ENCODE measurements at regions not wholly inside any gene's neighbourhood (a gene's known extent, or its start where the extent isn't known, plus 50 kb on each side); places are given as distances from the start of the nearest gene placed in this dataset.

DNA sequence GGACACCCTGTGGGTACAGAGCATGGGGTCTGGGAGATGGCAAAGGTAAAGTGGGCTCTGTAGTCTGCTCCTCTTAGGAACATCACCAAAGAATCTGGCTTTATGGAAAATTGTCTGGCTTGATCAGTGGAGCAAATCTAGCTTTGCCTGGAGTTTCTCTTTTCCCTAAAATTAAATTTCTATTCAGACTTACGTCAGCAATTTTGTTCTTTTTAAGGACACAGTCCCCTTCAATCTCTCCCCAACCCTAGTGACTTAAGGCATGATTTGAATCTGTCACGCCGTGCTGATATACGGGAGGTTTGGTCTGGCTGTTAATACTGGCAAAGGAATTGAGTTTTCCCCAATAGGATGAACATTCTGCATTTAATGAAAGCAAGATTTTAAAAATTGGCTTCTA, 72.3 kb upstream of the ERCC6L2 start:
- TF ChIP-seq, protein P1, sequence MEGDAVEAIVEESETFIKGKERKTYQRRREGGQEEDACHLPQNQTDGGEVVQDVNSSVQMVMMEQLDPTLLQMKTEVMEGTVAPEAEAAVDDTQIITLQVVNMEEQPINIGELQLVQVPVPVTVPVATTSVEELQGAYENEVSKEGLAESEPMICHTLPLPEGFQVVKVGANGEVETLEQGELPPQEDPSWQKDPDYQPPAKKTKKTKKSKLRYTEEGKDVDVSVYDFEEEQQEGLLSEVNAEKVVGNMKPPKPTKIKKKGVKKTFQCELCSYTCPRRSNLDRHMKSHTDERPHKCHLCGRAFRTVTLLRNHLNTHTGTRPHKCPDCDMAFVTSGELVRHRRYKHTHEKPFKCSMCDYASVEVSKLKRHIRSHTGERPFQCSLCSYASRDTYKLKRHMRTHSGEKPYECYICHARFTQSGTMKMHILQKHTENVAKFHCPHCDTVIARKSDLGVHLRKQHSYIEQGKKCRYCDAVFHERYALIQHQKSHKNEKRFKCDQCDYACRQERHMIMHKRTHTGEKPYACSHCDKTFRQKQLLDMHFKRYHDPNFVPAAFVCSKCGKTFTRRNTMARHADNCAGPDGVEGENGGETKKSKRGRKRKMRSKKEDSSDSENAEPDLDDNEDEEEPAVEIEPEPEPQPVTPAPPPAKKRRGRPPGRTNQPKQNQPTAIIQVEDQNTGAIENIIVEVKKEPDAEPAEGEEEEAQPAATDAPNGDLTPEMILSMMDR (IDR thresholded peaks at IDR 0.05), result no peak
- TF ChIP-seq POLR2AphosphoS5 (IDR thresholded peaks at IDR 0.05), result no peak
- no peak for TF ChIP-seq POLR2A (IDR thresholded peaks at IDR 0.05)
- TF ChIP-seq EP300 (IDR thresholded peaks at IDR 0.05), result no peak
